GM12878 (cell line): ENCODE measurements at regions not wholly inside any gene's neighbourhood (a gene's known extent, or its start where the extent isn't known, plus 50 kb on each side); places are given as distances from the start of the nearest gene placed in this dataset.

ENCODE experiments used
- ATAC-seq: fragments of 200-7000 bp; cut with Tn5 transposase; 3 replicates; pipeline ENCODE4 v1.9.1; 2020; ENCODE audit warnings: mild to moderate bottlenecking, moderate library complexity
- BruUV-seq: library from RNA; stranded (reverse); fragments of 400-500 nt; replicated peaks from 2 replicates; lab custom pipeline; 2021; lab: Mats Ljungman, UMichigan
- CTCF ChIA-PET: fragments of 300-600 bp; sonication (Branson Sonifier 250); formaldehyde crosslinking; extraction: SDS; loops from one replicate; lab custom pipeline; 2021; ENCODE audit warnings: inconsistent platforms; lab: Yijun Ruan, JAX
- POLR2A ChIA-PET: fragments of 350-600 bp; formaldehyde crosslinking; extraction: SDS; loops from one replicate; lab custom pipeline; 2021; ENCODE audit warnings: inconsistent platforms; lab: Charles Lee
- RAD21 ChIA-PET: fragments of 300-600 bp; sonication (Branson Sonifier 250); formaldehyde crosslinking; loops from one replicate; lab custom pipeline; 2023; ENCODE audit warnings: antibody characterized with exemption; ENCODE audit not compliant: unreplicated experiment; lab: Charles Lee
- SMC1A ChIA-PET: fragments of 300-600 bp; sonication (Branson Sonifier 250); formaldehyde crosslinking; loops from one replicate; lab custom pipeline; 2023; ENCODE audit not compliant: unreplicated experiment, uncharacterized antibody; lab: Charles Lee
- DNase-seq: peaks from one replicate; pipeline ENCODE4 v3.0.0-alpha.2; 2011; ENCODE audit warnings: low read depth, low spot score
- FAIRE-seq: peaks from 3 replicates; lab custom pipeline; 2011; peaks lifted over from hg19 to GRCh38; lab: Jason Lieb, UNC
- H2AFZ ChIP-seq: 2 replicates; pipeline ENCODE4 v1.6.0; 2011; ENCODE audit warnings: low read depth, low read length, control low read depth; ENCODE audit not compliant: control insufficient read depth
- H3K27ac ChIP-seq: 2 replicates; pipeline ENCODE4 v1.5.1; 2011; ENCODE audit warnings: control low read depth; ENCODE audit not compliant: control insufficient read depth, insufficient read depth
- H3K27me3 ChIP-seq, 2 experiments: replicated peaks in 1 of 2; 2 replicates each; pipeline versions ENCODE4 v1.6.0 to v1.6.1; 2011; ENCODE audit warnings: low read length in 1 of 2; ENCODE audit not compliant: control insufficient read depth in 2 of 2, insufficient read depth in 2 of 2
- H3K36me3 ChIP-seq, 2 experiments: 2 replicates each; pipeline ENCODE4 v1.5.1; 2011; ENCODE audit warnings: low read length in 1 of 2; ENCODE audit not compliant: control insufficient read depth in 2 of 2, insufficient read depth in 2 of 2
- H3K4me1 ChIP-seq: 2 replicates; pipeline ENCODE4 v1.6.1; 2011; ENCODE audit warnings: mild to moderate bottlenecking, low read length, moderate library complexity, mixed read lengths; ENCODE audit not compliant: control insufficient read depth, insufficient read depth
- H3K4me2 ChIP-seq: 2 replicates; pipeline ENCODE4 v1.6.0; 2011; ENCODE audit warnings: control low read depth; ENCODE audit not compliant: control insufficient read depth, insufficient read depth
- H3K4me3 ChIP-seq: fragments of 200-600 bp; sonication (generic); 2 replicates; pipeline ENCODE4 v1.5.1; 2016
- H3K79me2 ChIP-seq: 2 replicates; pipeline ENCODE4 v1.6.0; 2011; ENCODE audit warnings: low read length; ENCODE audit not compliant: control insufficient read depth, insufficient read depth
- H3K9ac ChIP-seq: 2 replicates; pipeline ENCODE4 v1.8.0; 2011; ENCODE audit warnings: low read length, control low read depth, mixed read lengths; ENCODE audit not compliant: control insufficient read depth, insufficient read depth
- H3K9me3 ChIP-seq: replicated peaks from 3 replicates; pipeline ENCODE4 v1.5.1; 2011; ENCODE audit warnings: mild to moderate bottlenecking, low read length; ENCODE audit not compliant: control insufficient read depth, insufficient read depth
- H4K20me1 ChIP-seq: 2 replicates; pipeline ENCODE4 v1.6.0; 2011; ENCODE audit not compliant: control insufficient read depth, insufficient read depth
- BRCA1 ChIP-seq: IDR thresholded peaks from 2 replicates; pipeline ENCODE4 v1.6.1; 2011; ENCODE audit warnings: low read depth, low read length, improper control_type of control experiment
- CHD4 ChIP-seq: fragments of 200-600 bp; sonication (generic); IDR thresholded peaks from 2 replicates; pipeline ENCODE4 v1.6.1; 2016; ENCODE audit warnings: mild to moderate bottlenecking
- CREM ChIP-seq: IDR thresholded peaks from 2 replicates; pipeline ENCODE4 v1.6.1; 2014; ENCODE audit warnings: antibody characterized with exemption, low read depth
- NRF1 ChIP-seq: conservative IDR thresholded peaks from 2 replicates; pipeline ENCODE4 v1.6.1; 2011; ENCODE audit warnings: mild to moderate bottlenecking, low read depth, low read length, improper control_type of control experiment
- RUNX3 ChIP-seq: IDR thresholded peaks from 2 replicates; pipeline ENCODE4 v1.6.1; 2012; ENCODE audit warnings: low read length, inconsistent platforms
- WRNIP1 ChIP-seq: IDR thresholded peaks from 2 replicates; pipeline ENCODE4 v1.6.1; 2011; ENCODE audit warnings: low read depth, low read length, improper control_type of control experiment, borderline replicate concordance
- ZNF24 ChIP-seq: fragments of 450-650 bp; IDR thresholded peaks from 2 replicates; pipeline ENCODE4 v1.6.1; 2017; ENCODE audit warnings: antibody characterized with exemption, mild to moderate bottlenecking
- WGBS: methylation state at CpG from one replicate; pipeline ENCODE4 v1.1.6; 2016; ENCODE audit warnings: low lambda C conversion rate; ENCODE audit not compliant: insufficient replicate concordance, insufficient coverage; ENCODE audit errors: missing lambda C conversion rate; 5-methylcytosine and 5-hydroxymethylcytosine counted together
- in situ Hi-C: fragments of 300-500 bp; cut with MboI; formaldehyde crosslinking; loops from 9 replicates; pipeline ENCODE4 v1.14.3; 2018; ENCODE audit warnings: mixed read lengths
- intact Hi-C: fragments of 100-400 bp; cut with micrococcal nuclease; formaldehyde crosslinking; loops from one replicate; pipeline ENCODE4 v1.14.2; 2022; ENCODE audit not compliant: unreplicated experiment
- TF ChIP-seq, protein P1 (sequence below): fragments of 150-350 bp; IDR thresholded peaks from 2 replicates; pipeline ENCODE4 v1.6.1; 2014; ENCODE audit warnings: mild to moderate bottlenecking, low read depth, low read length
- TF ChIP-seq, protein P2 (sequence below): fragments of 150-350 bp; IDR thresholded peaks from 2 replicates; pipeline ENCODE4 v1.6.1; 2016; ENCODE audit warnings: low read depth, low read length
- TF ChIP-seq, protein P3 (sequence below): fragments of 450-650 bp; formaldehyde crosslinking; IDR thresholded peaks from 2 replicates; pipeline ENCODE4 v1.5.0; 2022; ENCODE audit warnings: mild to moderate bottlenecking, missing genetic modification characterization

DNA sequence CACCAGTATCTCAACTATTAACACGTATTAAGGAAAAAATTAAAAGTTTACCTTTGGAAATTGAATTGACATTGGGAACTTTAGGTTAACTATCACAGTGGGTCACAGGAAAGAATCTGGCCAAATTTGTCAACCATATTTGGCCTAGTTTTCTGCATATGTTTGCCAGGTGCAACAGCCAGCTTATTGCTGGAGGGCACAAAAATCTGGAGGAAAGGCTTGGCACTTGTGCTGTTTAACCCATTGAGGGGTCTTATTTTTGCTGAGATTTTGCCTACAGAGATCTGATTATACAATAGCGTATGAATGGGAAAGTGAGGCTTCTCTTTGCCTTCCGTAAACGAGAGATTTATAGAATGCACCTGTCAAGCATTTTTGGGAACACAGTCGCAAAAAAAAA lies 190.4 kb downstream of the PRL start:
- peaks cover 7% of the 10 kb centered on the region for H3K9me3 ChIP-seq
- in situ Hi-C loops = no loop called here
- no peak overlapping the region for H2AFZ ChIP-seq
- H3K9ac ChIP-seq = no peak overlapping the region
- CTCF ChIA-PET = interaction anchor here (0.7 kb wide), 1 partner anchor 14 kb away, joined by 3 read pairs; no protein-coding TSS in a partner anchor
- no peaks in the 10 kb centered on the region for H4K20me1 ChIP-seq
- intact Hi-C loops = no loop called here
- no peak for TF ChIP-seq NRF1
- TF ChIP-seq CREM = no peak
- no peak for TF ChIP-seq ZNF24
- TF ChIP-seq RUNX3 = no peak
- TF ChIP-seq, all 136 proteins: peak for 0
- H3K27ac ChIP-seq = no peak overlapping the region
- H3K36me3 ChIP-seq = no peaks in the 10 kb centered on the region
- DNase-seq (no peak), FAIRE-seq (no peak), ATAC-seq (no peak)
- H3K4me2 ChIP-seq = no peak overlapping the region
- no peaks in the 10 kb centered on the region for H3K79me2 ChIP-seq
- BruUV-seq = no TSS peak
- H3K4me1 ChIP-seq = peaks cover 4% of the 10 kb centered on the region; the same call in 1 of the 2 replicates
- H3K27me3 ChIP-seq = no peaks in the 10 kb centered on the region
- ChIA-PET RAD21 (no interaction called here), POLR2A (no interaction called here), SMC1A (no interaction called here)
- no peak overlapping the region for H3K4me3 ChIP-seq
- 94% methylated on average over 5 of the region's 5 CpGs for WGBS

DNA sequence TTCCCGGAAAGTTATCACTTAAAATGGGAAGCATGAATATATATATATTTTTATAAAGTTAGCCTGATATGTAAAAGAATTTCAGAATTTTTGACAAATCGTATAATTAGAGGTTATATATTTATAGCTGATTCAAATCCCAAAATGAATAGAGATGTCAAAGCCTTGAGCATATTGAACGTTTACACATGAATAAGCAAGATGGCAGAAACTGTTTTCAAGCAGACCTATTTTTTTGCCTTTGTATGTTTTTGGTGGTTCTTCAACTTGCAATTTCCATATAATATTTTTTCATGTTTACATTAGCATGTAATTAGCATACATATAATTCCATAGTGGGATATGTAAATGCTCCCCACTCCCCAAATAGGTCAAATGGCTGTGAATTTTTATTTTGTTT lies 189.9 kb downstream of the PRL start:
- ChIA-PET POLR2A (no interaction called here), CTCF (interaction anchor here (0.7 kb wide), 1 partner anchor 14 kb away, joined by 3 read pairs; no protein-coding TSS in a partner anchor), SMC1A (no interaction called here), RAD21 (no interaction called here)
- no peak overlapping the region for H2AFZ ChIP-seq
- in situ Hi-C loops = no loop called here
- no peak overlapping the region for H3K4me3 ChIP-seq
- H3K9me3 ChIP-seq = peaks cover 6% of the 10 kb centered on the region
- H3K9ac ChIP-seq = no peak overlapping the region
- no peak overlapping the region for H3K4me2 ChIP-seq
- no peaks in the 10 kb centered on the region for H3K36me3 ChIP-seq
- no peak for ATAC-seq
- intact Hi-C loops = no loop called here
- no peaks in the 10 kb centered on the region for H3K27me3 ChIP-seq
- H4K20me1 ChIP-seq = no peaks in the 10 kb centered on the region
- 50% methylated on average over 3 of the region's 3 CpGs for WGBS
- no peak overlapping the region for H3K27ac ChIP-seq
- BruUV-seq = no TSS peak
- H3K79me2 ChIP-seq = no peaks in the 10 kb centered on the region
- no peak for FAIRE-seq
- no peak for DNase-seq
- peaks cover 4% of the 10 kb centered on the region; the same call in 1 of the 2 replicates for H3K4me1 ChIP-seq
- TF ChIP-seq BRCA1 = no peak
- TF ChIP-seq, protein P1, sequence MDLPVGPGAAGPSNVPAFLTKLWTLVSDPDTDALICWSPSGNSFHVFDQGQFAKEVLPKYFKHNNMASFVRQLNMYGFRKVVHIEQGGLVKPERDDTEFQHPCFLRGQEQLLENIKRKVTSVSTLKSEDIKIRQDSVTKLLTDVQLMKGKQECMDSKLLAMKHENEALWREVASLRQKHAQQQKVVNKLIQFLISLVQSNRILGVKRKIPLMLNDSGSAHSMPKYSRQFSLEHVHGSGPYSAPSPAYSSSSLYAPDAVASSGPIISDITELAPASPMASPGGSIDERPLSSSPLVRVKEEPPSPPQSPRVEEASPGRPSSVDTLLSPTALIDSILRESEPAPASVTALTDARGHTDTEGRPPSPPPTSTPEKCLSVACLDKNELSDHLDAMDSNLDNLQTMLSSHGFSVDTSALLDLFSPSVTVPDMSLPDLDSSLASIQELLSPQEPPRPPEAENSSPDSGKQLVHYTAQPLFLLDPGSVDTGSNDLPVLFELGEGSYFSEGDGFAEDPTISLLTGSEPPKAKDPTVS = no peak
- TF ChIP-seq, protein P2, sequence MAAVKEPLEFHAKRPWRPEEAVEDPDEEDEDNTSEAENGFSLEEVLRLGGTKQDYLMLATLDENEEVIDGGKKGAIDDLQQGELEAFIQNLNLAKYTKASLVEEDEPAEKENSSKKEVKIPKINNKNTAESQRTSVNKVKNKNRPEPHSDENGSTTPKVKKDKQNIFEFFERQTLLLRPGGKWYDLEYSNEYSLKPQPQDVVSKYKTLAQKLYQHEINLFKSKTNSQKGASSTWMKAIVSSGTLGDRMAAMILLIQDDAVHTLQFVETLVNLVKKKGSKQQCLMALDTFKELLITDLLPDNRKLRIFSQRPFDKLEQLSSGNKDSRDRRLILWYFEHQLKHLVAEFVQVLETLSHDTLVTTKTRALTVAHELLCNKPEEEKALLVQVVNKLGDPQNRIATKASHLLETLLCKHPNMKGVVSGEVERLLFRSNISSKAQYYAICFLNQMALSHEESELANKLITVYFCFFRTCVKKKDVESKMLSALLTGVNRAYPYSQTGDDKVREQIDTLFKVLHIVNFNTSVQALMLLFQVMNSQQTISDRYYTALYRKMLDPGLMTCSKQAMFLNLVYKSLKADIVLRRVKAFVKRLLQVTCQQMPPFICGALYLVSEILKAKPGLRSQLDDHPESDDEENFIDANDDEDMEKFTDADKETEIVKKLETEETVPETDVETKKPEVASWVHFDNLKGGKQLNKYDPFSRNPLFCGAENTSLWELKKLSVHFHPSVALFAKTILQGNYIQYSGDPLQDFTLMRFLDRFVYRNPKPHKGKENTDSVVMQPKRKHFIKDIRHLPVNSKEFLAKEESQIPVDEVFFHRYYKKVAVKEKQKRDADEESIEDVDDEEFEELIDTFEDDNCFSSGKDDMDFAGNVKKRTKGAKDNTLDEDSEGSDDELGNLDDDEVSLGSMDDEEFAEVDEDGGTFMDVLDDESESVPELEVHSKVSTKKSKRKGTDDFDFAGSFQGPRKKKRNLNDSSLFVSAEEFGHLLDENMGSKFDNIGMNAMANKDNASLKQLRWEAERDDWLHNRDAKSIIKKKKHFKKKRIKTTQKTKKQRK = no peak
- TF ChIP-seq, protein P3, sequence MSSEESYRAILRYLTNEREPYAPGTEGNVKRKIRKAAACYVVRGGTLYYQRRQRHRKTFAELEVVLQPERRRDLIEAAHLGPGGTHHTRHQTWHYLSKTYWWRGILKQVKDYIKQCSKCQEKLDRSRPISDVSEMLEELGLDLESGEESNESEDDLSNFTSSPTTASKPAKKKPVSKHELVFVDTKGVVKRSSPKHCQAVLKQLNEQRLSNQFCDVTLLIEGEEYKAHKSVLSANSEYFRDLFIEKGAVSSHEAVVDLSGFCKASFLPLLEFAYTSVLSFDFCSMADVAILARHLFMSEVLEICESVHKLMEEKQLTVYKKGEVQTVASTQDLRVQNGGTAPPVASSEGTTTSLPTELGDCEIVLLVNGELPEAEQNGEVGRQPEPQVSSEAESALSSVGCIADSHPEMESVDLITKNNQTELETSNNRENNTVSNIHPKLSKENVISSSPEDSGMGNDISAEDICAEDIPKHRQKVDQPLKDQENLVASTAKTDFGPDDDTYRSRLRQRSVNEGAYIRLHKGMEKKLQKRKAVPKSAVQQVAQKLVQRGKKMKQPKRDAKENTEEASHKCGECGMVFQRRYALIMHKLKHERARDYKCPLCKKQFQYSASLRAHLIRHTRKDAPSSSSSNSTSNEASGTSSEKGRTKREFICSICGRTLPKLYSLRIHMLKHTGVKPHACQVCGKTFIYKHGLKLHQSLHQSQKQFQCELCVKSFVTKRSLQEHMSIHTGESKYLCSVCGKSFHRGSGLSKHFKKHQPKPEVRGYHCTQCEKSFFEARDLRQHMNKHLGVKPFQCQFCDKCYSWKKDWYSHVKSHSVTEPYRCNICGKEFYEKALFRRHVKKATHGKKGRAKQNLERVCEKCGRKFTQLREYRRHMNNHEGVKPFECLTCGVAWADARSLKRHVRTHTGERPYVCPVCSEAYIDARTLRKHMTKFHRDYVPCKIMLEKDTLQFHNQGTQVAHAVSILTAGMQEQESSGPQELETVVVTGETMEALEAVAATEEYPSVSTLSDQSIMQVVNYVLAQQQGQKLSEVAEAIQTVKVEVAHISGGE (CRISPR knock-in tag) = no peak
- TF ChIP-seq WRNIP1 = no peak
- TF ChIP-seq CHD4 = no peak
